ENCODE measurements at regions not wholly inside any gene's neighbourhood (a gene's known extent, or its start where the extent isn't known, plus 50 kb on each side); places are given as distances from the start of the nearest gene placed in this dataset.
A peak's percentile ranks its signal among the peaks of the same experiment; 100 is the strongest.

- Histone ChIP-seq H3K27me3 (ENCODE audit: low read length) (no peaks in the 10 kb centered on the region), H3K4me1 (ENCODE audit: insufficient read depth, low read length) (peaks cover 25% of the 10 kb centered on the region), H3K27ac (ENCODE audit: low read length) (no peak overlapping the region), H4K20me1 (ENCODE audit: low read length) (no peaks in the 10 kb centered on the region), H3K79me2 (ENCODE audit: low read length) (no peaks in the 10 kb centered on the region), H3K9me2 (replicated peaks; ENCODE audit: low read length) (no peaks in the 10 kb centered on the region), H3K4me2 (ENCODE audit: low read length) (no peak overlapping the region), H3K9me3 (ENCODE audit: low read length) (no peaks in the 10 kb centered on the region), H3F3A (ENCODE audit: low read length, unreplicated experiment) (no peaks in the 10 kb centered on the region), H2AFZ (ENCODE audit: low read length) (no peak overlapping the region), H3K36me3 (ENCODE audit: low read depth, low read length) (no peaks in the 10 kb centered on the region), H3K9ac (ENCODE audit: low read length) (no peak overlapping the region), H3K4me3 (ENCODE audit: low read length) (no peak overlapping the region)
- ChIA-PET POLR2A (ENCODE audit: unreplicated experiment) (no interaction called here), CTCF (no interaction called here)
- no peak for TF ChIP-seq EZH2 (IDR thresholded peaks at IDR 0.05; ENCODE audit: low read length, unreplicated experiment)
- no peak for TF ChIP-seq EZH2phosphoT487 (IDR thresholded peaks at IDR 0.05; ENCODE audit: borderline replicate concordance, low read length)
- TF ChIP-seq, protein P1, sequence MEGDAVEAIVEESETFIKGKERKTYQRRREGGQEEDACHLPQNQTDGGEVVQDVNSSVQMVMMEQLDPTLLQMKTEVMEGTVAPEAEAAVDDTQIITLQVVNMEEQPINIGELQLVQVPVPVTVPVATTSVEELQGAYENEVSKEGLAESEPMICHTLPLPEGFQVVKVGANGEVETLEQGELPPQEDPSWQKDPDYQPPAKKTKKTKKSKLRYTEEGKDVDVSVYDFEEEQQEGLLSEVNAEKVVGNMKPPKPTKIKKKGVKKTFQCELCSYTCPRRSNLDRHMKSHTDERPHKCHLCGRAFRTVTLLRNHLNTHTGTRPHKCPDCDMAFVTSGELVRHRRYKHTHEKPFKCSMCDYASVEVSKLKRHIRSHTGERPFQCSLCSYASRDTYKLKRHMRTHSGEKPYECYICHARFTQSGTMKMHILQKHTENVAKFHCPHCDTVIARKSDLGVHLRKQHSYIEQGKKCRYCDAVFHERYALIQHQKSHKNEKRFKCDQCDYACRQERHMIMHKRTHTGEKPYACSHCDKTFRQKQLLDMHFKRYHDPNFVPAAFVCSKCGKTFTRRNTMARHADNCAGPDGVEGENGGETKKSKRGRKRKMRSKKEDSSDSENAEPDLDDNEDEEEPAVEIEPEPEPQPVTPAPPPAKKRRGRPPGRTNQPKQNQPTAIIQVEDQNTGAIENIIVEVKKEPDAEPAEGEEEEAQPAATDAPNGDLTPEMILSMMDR (conservative IDR thresholded peaks at IDR 0.05; ENCODE audit: low read depth, low read length) = no peak
- intact Hi-C loops (cut with micrococcal nuclease) = no loop called here
- ATAC-seq = no peak
- DNase-seq = no peak
- BruUV-seq (replicated peaks) = no TSS peak
Measured at GRCh38 chr2:176421297-176422050, 152.2 kb downstream of the MTX2 start.

- Histone ChIP-seq H3K36me3 (ENCODE audit: low read depth, low read length) (no peaks in the 10 kb centered on the region), H3K9me2 (replicated peaks; ENCODE audit: low read length) (no peaks in the 10 kb centered on the region), H3K4me1 (ENCODE audit: insufficient read depth, low read length) (peaks cover 24% of the 10 kb centered on the region), H3K4me3 (ENCODE audit: low read length) (no peak overlapping the region), H3K9me3 (ENCODE audit: low read length) (no peaks in the 10 kb centered on the region), H3K27ac (ENCODE audit: low read length) (no peak overlapping the region), H3K79me2 (ENCODE audit: low read length) (no peaks in the 10 kb centered on the region), H4K20me1 (ENCODE audit: low read length) (no peaks in the 10 kb centered on the region), H3K9ac (ENCODE audit: low read length) (no peak overlapping the region), H3K4me2 (ENCODE audit: low read length) (no peak overlapping the region), H2AFZ (ENCODE audit: low read length) (no peak overlapping the region), H3K27me3 (ENCODE audit: low read length) (no peaks in the 10 kb centered on the region), H3F3A (ENCODE audit: low read length, unreplicated experiment) (no peaks in the 10 kb centered on the region)
- ChIA-PET POLR2A (ENCODE audit: unreplicated experiment) (no interaction called here), CTCF (no interaction called here)
- TF ChIP-seq EZH2 (IDR thresholded peaks at IDR 0.05; ENCODE audit: low read length, unreplicated experiment) (no peak), EZH2phosphoT487 (IDR thresholded peaks at IDR 0.05; ENCODE audit: borderline replicate concordance, low read length) (no peak)
- TF ChIP-seq, protein P1 (conservative IDR thresholded peaks at IDR 0.05; ENCODE audit: low read depth, low read length) = no peak
- DNase-seq = peak; percentile 0
- no peak for ATAC-seq
- intact Hi-C loops (cut with micrococcal nuclease) = no loop called here
- BruUV-seq (replicated peaks) = no TSS peak
Measured at GRCh38 chr2:176423819-176424218, 154.6 kb downstream of the MTX2 start.

GRCh38 chr2:176424746-176425145, 155.5 kb downstream of the MTX2 start:
- Histone ChIP-seq H3K4me3 (ENCODE audit: low read length) (no peak overlapping the region), H3K9ac (ENCODE audit: low read length) (no peak overlapping the region), H3K4me2 (ENCODE audit: low read length) (no peak overlapping the region), H3K36me3 (ENCODE audit: low read depth, low read length) (no peaks in the 10 kb centered on the region), H3K9me2 (replicated peaks; ENCODE audit: low read length) (no peaks in the 10 kb centered on the region), H3K27me3 (ENCODE audit: low read length) (no peaks in the 10 kb centered on the region), H3F3A (ENCODE audit: low read length, unreplicated experiment) (no peaks in the 10 kb centered on the region), H3K9me3 (ENCODE audit: low read length) (no peaks in the 10 kb centered on the region), H4K20me1 (ENCODE audit: low read length) (no peaks in the 10 kb centered on the region), H3K4me1 (ENCODE audit: insufficient read depth, low read length) (peaks cover 15% of the 10 kb centered on the region), H3K27ac (ENCODE audit: low read length) (no peak overlapping the region), H3K79me2 (ENCODE audit: low read length) (no peaks in the 10 kb centered on the region), H2AFZ (ENCODE audit: low read length) (no peak overlapping the region)
- ATAC-seq = no peak
- no peak for TF ChIP-seq EZH2 (IDR thresholded peaks at IDR 0.05; ENCODE audit: low read length, unreplicated experiment)
- TF ChIP-seq, protein P1 (conservative IDR thresholded peaks at IDR 0.05; ENCODE audit: low read depth, low read length) = no peak
- no peak for TF ChIP-seq EZH2phosphoT487 (IDR thresholded peaks at IDR 0.05; ENCODE audit: borderline replicate concordance, low read length)
- no peak for DNase-seq
- intact Hi-C loops (cut with micrococcal nuclease) = no loop called here
- no TSS peak for BruUV-seq (replicated peaks)
- ChIA-PET POLR2A (ENCODE audit: unreplicated experiment) (no interaction called here), CTCF (no interaction called here)
